CD4-positive, alpha-beta memory T cell (primary cell): ENCODE measurements at regions not wholly inside any gene's neighbourhood (a gene's known extent, or its start where the extent isn't known, plus 50 kb on each side); places are given as distances from the start of the nearest gene placed in this dataset.
"Not testable (repeated sequence)": the region's sequence is repeated elsewhere in the genome, so short reads cannot be mapped to it uniquely, and the experiment has no call there.

ENCODE experiments used
- CTCF ChIA-PET: fragments of 350-600 bp; sonication (Branson Sonifier 250); formaldehyde crosslinking; loops from one replicate; lab custom pipeline; 2021; ENCODE audit warnings: inconsistent platforms; ENCODE audit not compliant: partially characterized antibody; lab: Charles Lee
- POLR2A ChIA-PET: fragments of 350-600 bp; sonication (Branson Sonifier 250); formaldehyde crosslinking; loops from one replicate; lab custom pipeline; 2021; ENCODE audit not compliant: partially characterized antibody; lab: Charles Lee
- DNase-seq, 5 donors: peaks; one replicate each; pipeline versions ENCODE4 v3.0.0 to v3.0.0-alpha.2; 2020 to 2022; ENCODE audit warnings: mixed read lengths in 1 of 5
- H3K27ac ChIP-seq: one replicate; pipeline ENCODE4 v1.7.0; 2013; ENCODE audit warnings: low read depth, low read length
- H3K27me3 ChIP-seq: 2 replicates; pipeline ENCODE4 v1.7.0; 2013; ENCODE audit warnings: mild to moderate bottlenecking, low read length, moderate library complexity; ENCODE audit not compliant: insufficient read depth
- H3K36me3 ChIP-seq: 2 replicates; pipeline ENCODE4 v1.7.0; 2013; ENCODE audit warnings: mild to moderate bottlenecking, low read length, moderate library complexity; ENCODE audit not compliant: insufficient read depth
- H3K4me1 ChIP-seq: 2 replicates; pipeline ENCODE4 v1.7.0; 2013; ENCODE audit warnings: mild to moderate bottlenecking, low read length, moderate library complexity; ENCODE audit not compliant: insufficient read depth
- H3K4me3 ChIP-seq, 2 donors: one replicate each; pipeline ENCODE4 v1.7.0; 2013; ENCODE audit warnings: low read length in 2 of 2, mild to moderate bottlenecking in 1 of 2
- H3K9me3 ChIP-seq, 2 donors: one replicate each; pipeline ENCODE4 v1.7.0; 2013; ENCODE audit warnings: low read length in 2 of 2, control low read depth in 1 of 2; ENCODE audit not compliant: control insufficient read depth in 1 of 2
- H3K27ac Mint-ChIP-seq, 7 donors: one replicate each; pipeline ENCODE4 v1.8.0; 2020 to 2021; ENCODE audit warnings: mixed read lengths in 7 of 7, mild to moderate bottlenecking in 6 of 7, inconsistent platforms in 3 of 7, moderate library complexity in 3 of 7
- H3K27me3 Mint-ChIP-seq, 2 donors: one replicate each; pipeline ENCODE4 v1.8.0; 2020 to 2021; ENCODE audit warnings: mixed read lengths in 2 of 2
- H3K36me3 Mint-ChIP-seq, 2 donors: one replicate each; pipeline ENCODE4 v1.8.0; 2020 to 2021; ENCODE audit warnings: mixed read lengths in 2 of 2, inconsistent platforms in 1 of 2, mild to moderate bottlenecking in 1 of 2
- H3K4me1 Mint-ChIP-seq, 4 donors: one replicate each; pipeline ENCODE4 v1.8.0; 2020 to 2021; ENCODE audit warnings: mixed read lengths in 4 of 4, mild to moderate bottlenecking in 1 of 4
- H3K4me3 Mint-ChIP-seq, 8 donors: one replicate each; pipeline ENCODE4 v1.8.0; 2020 to 2021; ENCODE audit warnings: mixed read lengths in 8 of 8, mild to moderate bottlenecking in 7 of 8, moderate library complexity in 6 of 8, inconsistent platforms in 3 of 8
- H3K9me3 Mint-ChIP-seq, 8 donors: one replicate each; pipeline ENCODE4 v1.8.0; 2020 to 2021; ENCODE audit warnings: mixed read lengths in 8 of 8, mild to moderate bottlenecking in 5 of 8, inconsistent platforms in 3 of 8, moderate library complexity in 1 of 8
- intact Hi-C: fragments of 100-400 bp; cut with micrococcal nuclease; formaldehyde crosslinking; loops from one replicate; pipeline ENCODE4 v1.15.1; 2023

DNA sequence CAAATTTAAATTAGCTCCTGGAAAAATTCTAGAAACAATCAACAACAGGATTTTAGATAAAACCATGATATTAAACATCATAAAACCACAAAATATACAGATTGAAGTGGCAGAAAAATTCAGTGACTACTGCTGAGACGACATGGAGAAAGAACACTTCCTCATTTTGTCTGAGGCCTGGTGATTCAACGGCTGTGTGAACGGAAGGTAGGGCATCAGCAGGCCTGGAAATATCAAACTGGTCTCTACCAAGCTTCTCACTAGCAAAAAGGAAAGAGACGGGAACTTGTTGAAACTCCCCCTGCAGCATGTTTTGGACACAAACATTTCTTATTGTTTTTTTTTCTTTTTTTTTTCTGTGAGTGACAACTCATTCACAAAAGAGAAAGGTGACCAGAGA, 58.0 kb upstream of the AHI1 start:
- Histone ChIP-seq H3K9me3 (no peaks in the 10 kb centered on the region), H3K4me1 (no peaks in the 10 kb centered on the region), H3K36me3 (no peaks in the 10 kb centered on the region), H3K27ac (no peak overlapping the region), H3K4me3 (no peak overlapping the region), H3K27me3 (no peaks in the 10 kb centered on the region)
- Mint-ChIP-seq H3K4me3 (no peak overlapping the region), H3K27me3 (peaks cover 0 to 11% of the 10 kb centered on the region in 2 donors), H3K4me1 (no peaks in the 10 kb centered on the region), H3K9me3 (no peaks in the 10 kb centered on the region), H3K27ac (no peak overlapping the region), H3K36me3 (no peaks in the 10 kb centered on the region)
- intact Hi-C loops: no loop called here
- no peak for DNase-seq
- ChIA-PET CTCF (interaction anchor here (0.6 to 1.3 kb wide), 3 partner anchors 10 to 20 kb away, joined by 3 to 4 read pairs (median 3); no protein-coding TSS in a partner anchor), POLR2A (no interaction called here)

DNA sequence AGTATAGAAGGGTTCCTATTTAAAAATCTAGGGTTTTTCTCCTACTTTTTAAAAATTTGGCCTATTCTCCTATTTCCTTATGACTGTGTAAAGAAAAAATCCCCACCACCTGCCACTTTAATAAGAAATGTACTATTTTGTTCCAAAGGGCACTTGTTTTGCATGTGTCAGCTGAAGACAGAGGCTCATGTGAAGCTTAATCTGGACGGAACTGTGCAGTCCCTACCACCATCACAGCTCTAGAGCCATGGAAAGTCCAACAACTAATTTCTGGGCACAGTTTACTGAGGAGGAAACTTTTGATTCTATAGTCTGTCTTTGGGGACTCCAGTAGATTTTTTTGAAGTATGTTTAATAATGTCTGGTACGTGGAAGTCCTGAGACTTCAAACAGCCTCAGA, 60.0 kb upstream of the AHI1 start:
- ChIA-PET CTCF (no interaction called here), POLR2A (no interaction called here)
- no peaks in the 10 kb centered on the region for H3K36me3 Mint-ChIP-seq

DNA sequence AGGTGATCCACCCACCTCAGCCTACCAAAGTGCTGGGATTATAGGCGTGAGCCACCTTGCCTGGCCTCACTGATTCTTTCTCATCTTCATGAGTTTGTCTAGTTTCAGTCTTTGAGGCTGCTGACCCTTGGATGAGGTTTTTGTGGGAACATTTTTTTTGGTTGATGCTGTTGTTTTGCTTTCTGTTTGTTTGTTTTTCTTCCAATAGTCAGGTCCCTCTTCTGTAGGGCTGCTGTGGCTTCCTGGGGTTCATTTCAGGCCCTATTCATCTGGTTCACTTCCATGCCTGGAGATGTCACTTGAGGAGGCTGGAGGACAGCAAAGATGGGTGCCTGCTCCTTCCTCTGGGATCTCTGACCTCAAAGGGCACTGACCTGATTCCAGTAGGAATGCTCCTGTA, 68.1 kb upstream of the AHI1 start:
- H3K9me3 ChIP-seq, H3K4me3 Mint-ChIP-seq, H3K36me3 Mint-ChIP-seq, H3K27ac Mint-ChIP-seq, H3K4me3 ChIP-seq, H3K27me3 ChIP-seq, H3K36me3 ChIP-seq, H3K27me3 Mint-ChIP-seq, H3K9me3 Mint-ChIP-seq, H3K27ac ChIP-seq, intact Hi-C loops, DNase-seq: not testable (repeated sequence)
- CTCF ChIA-PET: interaction anchor here (0.7 kb wide), 1 partner anchor 10 kb away, joined by 4 read pairs; no protein-coding TSS in a partner anchor
- peaks cover 4 to 15% (median 8%) of the 10 kb centered on the region in 4 donors for H3K4me1 Mint-ChIP-seq
- POLR2A ChIA-PET: interaction anchor here (0.7 kb wide), 1 partner anchor 80 kb away, joined by 3 read pairs; no protein-coding TSS in a partner anchor
- H3K4me1 ChIP-seq: peaks cover 15% of the 10 kb centered on the region

More for the DNA sequence above, 60.0 kb upstream of the AHI1 start:
- Histone ChIP-seq H3K9me3 (no peaks in the 10 kb centered on the region), H3K27ac (no peak overlapping the region), H3K27me3 (no peaks in the 10 kb centered on the region), H3K4me1 (no peaks in the 10 kb centered on the region), H3K36me3 (no peaks in the 10 kb centered on the region), H3K4me3 (no peak overlapping the region)
- Mint-ChIP-seq H3K4me1 (no peaks in the 10 kb centered on the region), H3K27me3 (peaks cover 0 to 12% of the 10 kb centered on the region in 2 donors), H3K4me3 (no peak overlapping the region), H3K27ac (no peak overlapping the region), H3K9me3 (peaks cover 0 to 4% (median 0%) of the 10 kb centered on the region in 8 donors)
- intact Hi-C loops: no loop called here
- no peak for DNase-seq

DNA sequence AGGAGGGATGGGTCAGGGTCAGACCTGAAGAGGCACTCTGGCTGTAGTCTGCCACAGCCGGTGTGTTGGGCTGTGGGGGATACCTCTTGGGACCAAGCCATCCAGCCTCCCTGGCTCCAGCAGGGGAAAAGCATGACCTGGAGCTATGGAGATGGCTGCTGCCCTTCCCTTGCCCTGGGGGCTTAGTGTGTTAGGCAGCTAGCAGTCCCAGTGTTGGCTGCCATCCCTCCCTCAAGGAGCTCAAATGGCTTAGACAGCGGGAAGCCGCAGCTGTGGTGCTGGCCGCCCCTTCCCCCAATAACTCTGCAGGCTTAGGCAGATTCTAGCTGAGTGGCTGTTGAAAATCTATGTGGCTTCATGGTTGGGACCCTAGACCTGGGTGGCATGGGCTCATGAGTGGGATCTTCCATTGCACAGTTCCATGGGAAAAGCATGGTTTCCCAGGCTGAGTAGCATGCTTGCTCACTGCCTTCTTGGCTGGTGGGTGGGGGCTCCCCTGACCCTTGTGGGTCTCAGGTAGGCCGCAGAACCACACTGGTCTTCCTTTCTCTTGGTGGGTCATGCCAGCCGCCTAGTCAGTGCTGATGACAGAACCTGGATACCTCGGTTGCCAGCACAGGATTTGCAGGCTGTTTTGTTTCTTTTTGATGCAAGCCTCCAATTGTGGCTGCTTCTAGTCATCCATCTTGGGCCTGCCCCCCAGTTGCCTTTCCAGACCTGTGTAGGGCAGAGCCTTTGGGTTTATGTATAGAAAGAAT, 69.0 kb upstream of the AHI1 start:
- intact Hi-C loops: no loop called here
- H3K36me3 ChIP-seq: no peaks in the 10 kb centered on the region
- H3K4me3 ChIP-seq: no peak overlapping the region
- no peaks in the 10 kb centered on the region for H3K9me3 ChIP-seq
- Mint-ChIP-seq H3K27me3 (peaks cover 0 to 4% of the 10 kb centered on the region in 2 donors), H3K4me1 (peaks cover 4 to 15% (median 8%) of the 10 kb centered on the region in 4 donors), H3K27ac (no peak overlapping the region), H3K36me3 (no peaks in the 10 kb centered on the region), H3K4me3 (no peak overlapping the region), H3K9me3 (peaks cover 0 to 4% (median 0%) of the 10 kb centered on the region in 8 donors)
- H3K27ac ChIP-seq: no peak overlapping the region
- CTCF ChIA-PET: no interaction called here
- no peaks in the 10 kb centered on the region for H3K27me3 ChIP-seq
- POLR2A ChIA-PET: no interaction called here
- peaks cover 15% of the 10 kb centered on the region for H3K4me1 ChIP-seq
- no peak for DNase-seq

DNA sequence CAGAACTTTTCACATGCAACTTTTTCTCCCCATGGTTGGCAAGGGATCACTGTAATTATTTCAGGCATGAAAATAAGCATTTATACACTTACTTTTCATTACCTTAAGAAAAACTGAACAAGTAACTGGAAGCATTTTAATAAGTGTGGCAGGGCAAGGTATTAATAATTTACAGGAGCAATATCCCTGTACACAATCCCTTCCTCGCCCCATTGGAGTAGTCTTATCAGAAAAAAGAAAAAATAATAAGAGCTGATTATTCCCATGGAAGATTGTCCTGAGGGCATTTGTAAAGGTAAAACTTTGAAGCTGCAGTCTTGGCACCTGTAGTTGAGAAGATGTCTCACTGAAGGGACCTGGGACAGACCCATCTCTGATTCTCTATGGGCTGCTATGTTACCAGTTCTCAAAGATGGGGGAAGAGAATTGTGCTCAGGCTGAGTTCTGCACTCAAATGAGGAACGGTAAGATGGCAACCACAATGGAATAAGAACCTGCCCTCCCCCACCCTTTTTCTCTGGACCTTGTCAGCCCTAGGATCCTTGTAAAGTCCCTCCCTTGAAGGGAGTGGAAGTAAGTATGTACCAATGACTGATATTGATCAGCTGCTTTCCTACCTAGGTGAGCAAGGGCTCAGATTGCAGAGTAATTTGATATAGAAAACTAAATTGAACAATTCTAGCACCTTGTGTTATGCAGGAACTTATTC, 70.0 kb upstream of the AHI1 start:
- CTCF ChIA-PET: interaction anchor here (0.6 kb wide), 1 partner anchor 1571 kb away, joined by 4 read pairs; no protein-coding TSS in a partner anchor
- H3K27ac Mint-ChIP-seq: peak overlapping the region in 2 of 7 donors; percentile 37 to 84
- H3K9me3 Mint-ChIP-seq: peaks cover 0 to 2% (median 0%) of the 10 kb centered on the region in 8 donors
- peaks cover 15% of the 10 kb centered on the region for H3K4me1 ChIP-seq
- H3K27ac ChIP-seq: no peak overlapping the region
- no peak overlapping the region for H3K4me3 ChIP-seq
- H3K27me3 Mint-ChIP-seq: peaks cover 0 to 2% of the 10 kb centered on the region in 2 donors
- H3K4me3 Mint-ChIP-seq: no peak overlapping the region
- peaks cover 4 to 15% (median 8%) of the 10 kb centered on the region in 4 donors for H3K4me1 Mint-ChIP-seq
- H3K36me3 Mint-ChIP-seq: no peaks in the 10 kb centered on the region
- no peaks in the 10 kb centered on the region for H3K9me3 ChIP-seq
- POLR2A ChIA-PET: no interaction called here
- H3K27me3 ChIP-seq: no peaks in the 10 kb centered on the region
- intact Hi-C loops: no loop called here
- no peak for DNase-seq
- H3K36me3 ChIP-seq: no peaks in the 10 kb centered on the region

DNA sequence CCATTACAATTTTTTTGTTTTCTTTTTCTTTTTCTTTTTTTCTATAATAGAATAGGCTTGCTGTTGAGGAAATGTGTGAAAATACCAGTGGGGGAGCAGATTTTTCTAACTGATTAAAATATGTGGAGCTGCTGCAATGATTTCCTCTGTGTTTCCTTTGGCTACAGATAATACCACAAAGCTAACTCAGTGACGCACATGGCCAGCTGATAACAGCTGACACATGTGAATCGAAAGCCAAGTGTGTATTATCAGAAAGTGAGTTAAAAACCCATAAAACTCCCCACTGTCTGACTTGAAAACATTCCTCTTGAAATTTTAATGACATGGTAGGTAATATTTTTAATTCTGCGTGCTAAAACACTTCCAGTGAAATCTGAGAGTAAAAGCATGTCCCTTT, 70.8 kb upstream of the AHI1 start:
- peak overlapping the region in 2 of 8 donors; percentile 12 to 49 for H3K4me3 Mint-ChIP-seq
- no peak overlapping the region for H3K4me3 ChIP-seq
- DNase-seq: peak; percentile 47 to 77 (median 55)
- ChIA-PET CTCF (interaction anchor here (1.1 to 2.4 kb wide), 2 partner anchors 32 to 658 kb away, joined by 3 to 5 read pairs; no protein-coding TSS in a partner anchor), POLR2A (no interaction called here)
- H3K4me1 ChIP-seq: peaks cover 15% of the 10 kb centered on the region
- intact Hi-C loops: no loop called here
- H3K9me3 Mint-ChIP-seq: peaks cover 0 to 2% (median 0%) of the 10 kb centered on the region in 8 donors
- peaks cover 0 to 2% of the 10 kb centered on the region in 2 donors for H3K27me3 Mint-ChIP-seq
- H3K27me3 ChIP-seq: no peaks in the 10 kb centered on the region
- H3K27ac ChIP-seq: no peak overlapping the region
- peaks cover 4 to 15% (median 8%) of the 10 kb centered on the region in 4 donors for H3K4me1 Mint-ChIP-seq
- H3K36me3 Mint-ChIP-seq: no peaks in the 10 kb centered on the region
- H3K36me3 ChIP-seq: no peaks in the 10 kb centered on the region
- H3K27ac Mint-ChIP-seq: peak overlapping the region in 4 of 7 donors; percentile 20 to 84 (median 38)
- H3K9me3 ChIP-seq: no peaks in the 10 kb centered on the region

DNA sequence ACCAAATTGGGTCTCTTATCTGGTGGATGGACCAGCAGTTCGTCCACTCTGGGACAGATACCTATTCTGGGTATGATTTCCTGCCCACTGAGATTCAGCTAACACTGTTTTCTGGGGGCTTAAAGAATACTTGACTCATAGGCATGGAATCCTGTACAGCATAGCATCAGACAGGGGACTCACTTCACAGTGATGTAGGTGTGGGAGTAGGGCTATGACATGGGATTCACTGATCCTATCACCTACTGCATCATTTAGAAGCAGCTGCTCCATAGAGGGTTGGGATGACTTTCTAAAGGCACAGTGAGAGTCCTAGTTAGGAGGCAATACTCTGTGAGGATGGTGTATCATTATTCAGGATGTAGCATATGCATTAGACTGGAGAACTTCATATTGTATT, 74.5 kb upstream of the AHI1 start:
- intact Hi-C loops: no loop called here
- no peaks in the 10 kb centered on the region for H3K36me3 Mint-ChIP-seq
- Histone ChIP-seq H3K27ac (no peak overlapping the region), H3K4me1 (peaks cover 15% of the 10 kb centered on the region), H3K4me3 (no peak overlapping the region), H3K36me3 (no peaks in the 10 kb centered on the region), H3K27me3 (no peaks in the 10 kb centered on the region), H3K9me3 (no peaks in the 10 kb centered on the region)
- peaks cover 0 to 2% (median 0%) of the 10 kb centered on the region in 8 donors for H3K9me3 Mint-ChIP-seq
- POLR2A ChIA-PET: no interaction called here
- H3K27ac Mint-ChIP-seq: no peak overlapping the region
- H3K4me3 Mint-ChIP-seq: no peak overlapping the region
- DNase-seq: no peak
- CTCF ChIA-PET: no interaction called here
- H3K4me1 Mint-ChIP-seq: peaks cover 4 to 15% (median 9%) of the 10 kb centered on the region in 4 donors
- H3K27me3 Mint-ChIP-seq: no peaks in the 10 kb centered on the region
